SHP77 treated with DMSO at 0.1 percent for 48 hours (cell line): ENCODE measurements at regions not wholly inside any gene's neighbourhood (a gene's known extent, or its start where the extent isn't known, plus 50 kb on each side); places are given as distances from the start of the nearest gene placed in this dataset.

Experiments
- DNase-seq: peaks from one replicate; lab custom pipeline; 2025; lab: John Stamatoyannopoulos, UW

GRCh38 chr6:108751851-108752732 is 96.1 kb upstream of the ARMC2 start:
- DNase-seq = no peak

- DNase-seq = no peak
These were observed 95.3 kb upstream of the ARMC2 start for GRCh38 chr6:108752733-108753590.

GRCh38 chr6:108755257-108756240 is 92.7 kb upstream of the ARMC2 start:
- DNase-seq = no peak

- DNase-seq = no peak
These were observed 90.9 kb upstream of the ARMC2 start for GRCh38 chr6:108757357-108757756.

- no peak for DNase-seq
These were observed 89.3 kb upstream of the ARMC2 start for GRCh38 chr6:108758884-108759283.

GRCh38 chr6:108760126-108761050 is 87.8 kb upstream of the ARMC2 start:
- DNase-seq = peak; percentile 13

- DNase-seq = no peak
These were observed 85.8 kb upstream of the ARMC2 start for GRCh38 chr6:108762394-108762793.

GRCh38 chr6:108763931-108764579 is 84.2 kb upstream of the ARMC2 start:
- DNase-seq = no peak

- DNase-seq = no peak
These were observed 83.7 kb upstream of the ARMC2 start for GRCh38 chr6:108764580-108764950.

GRCh38 chr6:108765495-108765894 is 82.7 kb upstream of the ARMC2 start:
- DNase-seq = no peak

- DNase-seq = no peak
These were observed 81.8 kb upstream of the ARMC2 start for GRCh38 chr6:108766419-108766818.

GRCh38 chr6:108766886-108767285 is 81.3 kb upstream of the ARMC2 start:
- no peak for DNase-seq

GRCh38 chr6:108767418-108768165 is 80.6 kb upstream of the ARMC2 start:
- DNase-seq = no peak

GRCh38 chr6:108768166-108768555 is 80.1 kb upstream of the ARMC2 start:
- no peak for DNase-seq

GRCh38 chr6:108768792-108769524 is 79.3 kb upstream of the ARMC2 start:
- no peak for DNase-seq

- DNase-seq = no peak
These were observed 76.8 kb upstream of the ARMC2 start for GRCh38 chr6:108771421-108771820.

GRCh38 chr6:108774555-108774954 is 73.7 kb upstream of the ARMC2 start:
- no peak for DNase-seq

GRCh38 chr6:108777536-108777935 is 70.7 kb upstream of the ARMC2 start:
- DNase-seq = no peak
